Coronary artery (tissue), 2 donors: ENCODE measurements at regions not wholly inside any gene's neighbourhood (a gene's known extent, or its start where the extent isn't known, plus 50 kb on each side); places are given as distances from the start of the nearest gene placed in this dataset.

ENCODE experiments used
- DNase-seq: peaks from one replicate; pipeline ENCODE4 v3.0.0-alpha.2; 2017; ENCODE audit warnings: low spot score
- H3K27ac ChIP-seq, 2 donors: fragments of 200-600 bp; sonication (generic); one replicate each; pipeline ENCODE4 v1.5.1; 2016 to 2019
- H3K4me3 ChIP-seq: fragments of 200-600 bp; sonication (generic); 2 replicates; pipeline ENCODE4 v1.5.1; 2016; ENCODE audit warnings: mild to moderate bottlenecking, moderate library complexity
- TF ChIP-seq, protein P1 (sequence below): fragments of 200-600 bp; sonication (generic); IDR thresholded peaks from one replicate; pipeline ENCODE4 v1.5.1; 2019; ENCODE audit warnings: antibody characterized with exemption

DNA sequence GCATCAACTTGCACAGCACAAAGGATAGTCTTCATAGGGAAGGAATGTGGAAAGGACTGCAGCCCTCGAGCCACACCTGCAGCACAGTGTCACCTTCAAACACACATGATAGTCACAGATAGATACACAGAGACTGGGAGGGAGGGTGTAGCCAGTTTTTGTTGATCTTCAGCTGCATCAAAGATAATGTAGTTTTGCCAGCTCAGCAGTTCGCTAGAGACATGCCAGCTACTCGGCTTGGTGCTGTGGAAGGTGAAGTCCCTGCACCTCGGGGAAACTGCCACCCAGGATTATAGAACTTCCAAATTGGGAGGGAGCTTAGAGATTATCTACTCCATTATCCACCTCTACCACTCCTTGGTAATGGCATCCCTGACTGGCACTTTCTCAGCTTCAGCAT, 92.9 kb upstream of the PAK3 start:
- TF ChIP-seq, protein P1, sequence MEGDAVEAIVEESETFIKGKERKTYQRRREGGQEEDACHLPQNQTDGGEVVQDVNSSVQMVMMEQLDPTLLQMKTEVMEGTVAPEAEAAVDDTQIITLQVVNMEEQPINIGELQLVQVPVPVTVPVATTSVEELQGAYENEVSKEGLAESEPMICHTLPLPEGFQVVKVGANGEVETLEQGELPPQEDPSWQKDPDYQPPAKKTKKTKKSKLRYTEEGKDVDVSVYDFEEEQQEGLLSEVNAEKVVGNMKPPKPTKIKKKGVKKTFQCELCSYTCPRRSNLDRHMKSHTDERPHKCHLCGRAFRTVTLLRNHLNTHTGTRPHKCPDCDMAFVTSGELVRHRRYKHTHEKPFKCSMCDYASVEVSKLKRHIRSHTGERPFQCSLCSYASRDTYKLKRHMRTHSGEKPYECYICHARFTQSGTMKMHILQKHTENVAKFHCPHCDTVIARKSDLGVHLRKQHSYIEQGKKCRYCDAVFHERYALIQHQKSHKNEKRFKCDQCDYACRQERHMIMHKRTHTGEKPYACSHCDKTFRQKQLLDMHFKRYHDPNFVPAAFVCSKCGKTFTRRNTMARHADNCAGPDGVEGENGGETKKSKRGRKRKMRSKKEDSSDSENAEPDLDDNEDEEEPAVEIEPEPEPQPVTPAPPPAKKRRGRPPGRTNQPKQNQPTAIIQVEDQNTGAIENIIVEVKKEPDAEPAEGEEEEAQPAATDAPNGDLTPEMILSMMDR = no peak
- no peak overlapping the region for H3K4me3 ChIP-seq
- H3K27ac ChIP-seq = no peak overlapping the region
- DNase-seq = no peak

DNA sequence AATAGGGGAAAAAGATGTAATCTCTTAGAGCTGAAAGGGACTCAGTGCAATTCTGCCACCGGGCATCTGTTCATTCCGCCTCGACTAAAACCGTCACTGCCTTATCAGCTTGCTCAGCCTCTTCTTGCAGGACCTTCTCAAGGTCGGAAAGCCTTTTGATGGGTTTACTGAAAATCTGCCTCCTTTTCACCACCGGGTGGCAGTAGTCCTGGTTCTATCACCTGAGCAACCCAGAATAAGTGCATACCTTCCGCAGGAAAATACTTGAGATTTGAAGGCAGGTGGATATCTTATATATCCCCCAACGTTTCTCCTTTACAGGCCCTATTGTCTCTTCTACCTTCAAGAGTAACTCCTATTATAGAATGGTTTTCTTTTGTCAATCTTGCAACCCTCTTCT, 103.4 kb upstream of the PAK3 start:
- TF ChIP-seq, protein P1 = no peak
- no peak for DNase-seq
- H3K27ac ChIP-seq = no peak overlapping the region
- no peak overlapping the region for H3K4me3 ChIP-seq

DNA sequence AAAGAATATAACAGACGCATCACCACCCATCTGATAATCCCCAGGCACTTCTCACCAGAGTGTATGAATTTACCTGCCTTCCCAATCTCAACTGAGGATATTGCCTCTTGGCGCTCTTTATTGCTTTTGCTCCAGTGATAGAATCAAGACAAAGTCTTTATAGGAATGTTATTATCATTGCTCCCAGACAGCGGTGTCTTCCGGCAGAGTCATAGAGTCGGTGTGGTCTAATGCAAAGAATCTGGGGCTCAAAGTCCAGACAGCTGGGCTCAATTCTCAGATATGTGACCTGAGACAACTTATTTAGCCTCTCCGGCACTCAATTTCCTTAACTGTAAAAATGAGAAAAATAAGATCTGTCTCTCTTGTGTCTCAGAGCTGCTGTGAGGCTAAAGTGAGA, 106.1 kb upstream of the PAK3 start:
- no peak for DNase-seq
- Histone ChIP-seq H3K4me3 (no peak overlapping the region), H3K27ac (no peak overlapping the region)
- TF ChIP-seq, protein P1 = no peak

DNA sequence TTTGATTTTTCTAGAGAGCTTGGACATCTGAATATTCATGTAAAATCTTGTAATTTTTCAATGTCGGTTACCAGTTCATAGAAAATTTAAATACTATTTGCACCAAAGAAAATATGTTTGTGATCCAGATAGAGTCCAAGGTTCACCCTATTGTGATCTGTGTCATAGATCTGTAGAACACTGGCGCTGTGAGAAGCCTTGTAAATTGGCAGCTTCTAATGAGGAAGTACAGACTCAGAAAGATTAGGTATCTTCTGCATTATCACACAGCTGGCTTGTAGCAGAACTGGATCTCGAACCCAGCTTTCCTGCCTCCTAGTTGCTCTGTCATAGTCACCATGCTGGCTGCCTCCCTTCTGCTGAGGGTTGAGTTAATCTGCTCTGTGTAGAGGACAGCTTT, 106.5 kb upstream of the PAK3 start:
- Histone ChIP-seq H3K4me3 (no peak overlapping the region), H3K27ac (no peak overlapping the region)
- no peak for DNase-seq
- TF ChIP-seq, protein P1 = no peak

DNA sequence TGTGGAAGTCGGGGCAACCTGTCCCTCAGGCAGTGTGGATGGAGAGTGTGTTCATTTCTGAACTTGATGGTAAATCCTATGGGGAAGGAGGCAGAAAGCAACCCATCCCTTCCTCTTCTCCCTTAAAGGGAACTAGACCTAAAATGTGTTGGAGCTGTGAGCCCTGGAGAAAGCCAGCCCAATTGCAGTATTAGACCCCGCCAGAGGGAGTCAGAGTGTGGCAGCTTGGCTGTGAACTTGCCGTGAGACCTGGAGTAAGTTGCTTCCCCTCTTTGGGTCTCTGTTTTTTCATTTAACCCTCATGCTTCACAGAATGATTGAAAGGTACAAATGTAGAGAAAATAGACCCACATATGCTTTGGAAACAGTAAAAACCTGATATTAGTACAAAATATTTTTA, 108.7 kb upstream of the PAK3 start:
- no peak overlapping the region for H3K27ac ChIP-seq
- TF ChIP-seq, protein P1 = no peak

DNA sequence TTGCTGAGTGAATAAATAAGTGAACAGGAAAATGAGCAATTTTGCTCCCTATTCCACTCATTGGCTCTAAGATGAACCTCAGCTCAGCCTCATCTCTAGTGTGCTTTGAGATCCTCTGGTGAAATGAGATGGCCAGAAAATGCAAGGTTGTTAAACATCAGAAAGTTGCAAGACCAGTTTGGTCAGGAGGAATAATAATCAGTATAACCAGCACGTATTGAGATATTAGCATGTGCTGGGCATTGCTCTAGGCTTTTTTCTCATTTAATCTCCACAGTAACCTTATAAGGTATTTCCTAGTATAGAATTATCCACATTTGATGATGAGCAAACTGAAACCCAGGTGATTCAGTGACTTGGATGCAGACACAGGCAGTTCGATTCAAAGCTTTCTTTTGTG, 110.5 kb upstream of the PAK3 start:
- Histone ChIP-seq H3K27ac (no peak overlapping the region), H3K4me3 (no peak overlapping the region)
- TF ChIP-seq, protein P1 = no peak
- no peak for DNase-seq

More for the DNA sequence above, 108.7 kb upstream of the PAK3 start:
- DNase-seq = no peak
- H3K4me3 ChIP-seq = no peak overlapping the region

DNA sequence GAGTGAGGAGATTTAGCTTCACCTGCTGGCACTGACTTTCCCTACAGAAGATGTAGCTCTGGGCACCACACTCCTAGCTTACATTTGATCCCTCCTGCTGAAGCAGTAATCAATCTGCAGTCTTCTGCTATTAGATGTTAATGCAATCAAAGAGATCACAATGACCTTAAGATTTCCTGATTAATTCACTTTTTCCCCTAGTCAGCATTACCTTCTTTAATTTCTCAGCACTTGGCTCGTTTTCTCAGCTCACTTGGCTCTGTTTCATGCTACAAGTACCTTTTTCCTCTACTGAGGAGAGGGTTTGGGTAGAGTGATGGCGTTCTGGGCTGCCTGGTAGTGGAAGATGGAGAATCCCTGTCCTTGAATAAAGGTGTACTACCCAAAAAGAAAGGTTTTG, 113.0 kb upstream of the PAK3 start:
- TF ChIP-seq, protein P1 = no peak
- no peak for DNase-seq
- Histone ChIP-seq H3K27ac (no peak overlapping the region), H3K4me3 (no peak overlapping the region)
